B cell (primary cell): ENCODE measurements at regions not wholly inside any gene's neighbourhood (a gene's known extent, or its start where the extent isn't known, plus 50 kb on each side); places are given as distances from the start of the nearest gene placed in this dataset.

Experiments used
- ATAC-seq: fragments of 200-7000 bp; cut with Tn5 transposase; one replicate; pipeline ENCODE4 v1.10.0; 2021; ENCODE audit warnings: low read depth, mild to moderate bottlenecking, moderate number of reproducible peaks, moderate library complexity
- CTCF ChIA-PET: fragments of 350-600 bp; sonication (Branson Sonifier 250); formaldehyde crosslinking; loops from one replicate; lab custom pipeline; 2021; ENCODE audit warnings: antibody characterized with exemption, inconsistent platforms; lab: Charles Lee
- POLR2A ChIA-PET: fragments of 350-600 bp; sonication (Branson Sonifier 250); formaldehyde crosslinking; loops from one replicate; lab custom pipeline; 2021; ENCODE audit warnings: antibody characterized with exemption; lab: Charles Lee
- DNase-seq: peaks from one replicate; pipeline ENCODE4 v3.0.0; 2013
- H2AFZ ChIP-seq: 2 replicates; pipeline ENCODE4 v1.6.1; 2012; ENCODE audit warnings: mild to moderate bottlenecking, low read depth, low read length; ENCODE audit not compliant: insufficient read depth, poor library complexity, severe bottlenecking
- H3K27ac ChIP-seq, 2 donors: 1 replicate in 1 of 2; 2 replicates in 1 of 2; pipeline ENCODE4 v1.5.1; 2012 to 2013; ENCODE audit warnings: low read length in 2 of 2, mild to moderate bottlenecking in 2 of 2, moderate library complexity in 1 of 2
- H3K27me3 ChIP-seq, 4 experiments: fragments of 200-600 bp in 1 of 4; sonication (generic) in 1 of 4; replicated peaks in 1 of 4; 1 replicate in 2 of 4; 2 replicates in 2 of 4; pipeline versions ENCODE4 v1.6.1 to v1.7.0; 2013 to 2016; ENCODE audit warnings: low read length in 3 of 4, mild to moderate bottlenecking in 2 of 4, mixed read lengths in 1 of 4, moderate library complexity in 1 of 4; ENCODE audit not compliant: insufficient read depth in 4 of 4, control insufficient read depth in 3 of 4; ENCODE audit errors: control extremely low read depth in 1 of 4
- H3K36me3 ChIP-seq, 2 experiments: replicated peaks in 1 of 2; 1 replicate in 1 of 2; 2 replicates in 1 of 2; pipeline versions ENCODE4 v1.6.1 to v1.7.1; 2013; ENCODE audit warnings: low read length in 1 of 2; ENCODE audit not compliant: insufficient read depth in 2 of 2, control insufficient read depth in 1 of 2; ENCODE audit errors: control extremely low read depth in 1 of 2, extremely low read depth in 1 of 2
- H3K4me1 ChIP-seq, 2 donors: fragments of 200-600 bp in 1 of 2; sonication (generic) in 1 of 2; 1 replicate in 1 of 2; 2 replicates in 1 of 2; pipeline versions ENCODE4 v1.5.1 to v1.6.1; 2013 to 2017; ENCODE audit warnings: low read length in 2 of 2; ENCODE audit not compliant: control insufficient read depth in 2 of 2, insufficient read depth in 2 of 2
- H3K4me2 ChIP-seq: replicated peaks from 2 replicates; pipeline ENCODE3; 2012; ENCODE audit warnings: mild to moderate bottlenecking, low read depth, low read length; ENCODE audit not compliant: poor library complexity, severe bottlenecking
- H3K4me3 ChIP-seq, 5 experiments: fragments of 200-600 bp in 1 of 5; sonication (generic) in 1 of 5; 1 replicate in 3 of 5; 2 replicates in 2 of 5; pipeline versions ENCODE4 v1.5.1 to v1.7.0; 2011 to 2016; ENCODE audit warnings: low read length in 4 of 5, mild to moderate bottlenecking in 4 of 5, low read depth in 2 of 5, control low read depth in 1 of 5, moderate library complexity in 1 of 5; ENCODE audit not compliant: insufficient read depth in 1 of 5; ENCODE audit errors: control extremely low read depth in 1 of 5, extremely low read depth in 1 of 5
- H3K79me2 ChIP-seq: fragments of 200-600 bp; sonication (generic); one replicate; pipeline ENCODE4 v1.6.0; 2016; ENCODE audit warnings: low read length; ENCODE audit not compliant: control insufficient read depth, insufficient read depth
- H3K9ac ChIP-seq: fragments of 200-600 bp; sonication (generic); 2 replicates; pipeline ENCODE4 v1.6.1; 2017; ENCODE audit warnings: mild to moderate bottlenecking, low read length, moderate library complexity
- H3K9me3 ChIP-seq, 3 donors: one replicate each; pipeline versions ENCODE4 v1.6.1 to v1.7.1; 2013; ENCODE audit warnings: low read length in 2 of 3; ENCODE audit not compliant: control insufficient read depth in 2 of 3, insufficient read depth in 1 of 3; ENCODE audit errors: control extremely low read depth in 1 of 3
- H4K20me1 ChIP-seq: 2 replicates; pipeline ENCODE4 v1.6.0; 2012; ENCODE audit warnings: mild to moderate bottlenecking, low read length; ENCODE audit not compliant: insufficient read depth, control insufficient read depth, poor library complexity, severe bottlenecking
- H3K27ac Mint-ChIP-seq: one replicate; pipeline ENCODE4 v1.8.0; 2021; ENCODE audit warnings: mixed read lengths
- H3K27me3 Mint-ChIP-seq: one replicate; pipeline ENCODE4 v1.8.0; 2021; ENCODE audit warnings: mixed read lengths
- H3K4me1 Mint-ChIP-seq: one replicate; pipeline ENCODE4 v1.8.0; 2021; ENCODE audit warnings: mixed read lengths
- H3K4me3 Mint-ChIP-seq: one replicate; pipeline ENCODE4 v1.8.0; 2021; ENCODE audit warnings: mixed read lengths
- H3K9me3 Mint-ChIP-seq: one replicate; pipeline ENCODE4 v1.8.0; 2022; ENCODE audit warnings: mixed read lengths; ENCODE audit not compliant: insufficient read depth
- CTCF ChIP-seq: fragments of 200-600 bp; IDR thresholded peaks from one replicate; pipeline ENCODE4 v1.8.0; 2022; ENCODE audit warnings: antibody characterized with exemption, mild to moderate bottlenecking
- EZH2 ChIP-seq: IDR thresholded peaks from 2 replicates; pipeline ENCODE4 v1.6.1; 2012; ENCODE audit warnings: borderline replicate concordance, low read depth, mild to moderate bottlenecking, moderate library complexity, low read length; ENCODE audit not compliant: insufficient read depth, poor library complexity, severe bottlenecking
- WGBS: methylation state at CpG from one replicate; pipeline ENCODE4 v1.1.5; 2013; ENCODE audit warnings: missing lambda C conversion rate; ENCODE audit not compliant: insufficient coverage; 5-methylcytosine and 5-hydroxymethylcytosine counted together
- intact Hi-C: fragments of 100-400 bp; cut with micrococcal nuclease; formaldehyde crosslinking; loops from one replicate; pipeline ENCODE4 v1.10.0; 2022

GRCh38 chr16:59552164-59552563, 818.0 kb upstream of the GOT2 start:
- no CpG with 5 or more reads among the region's 5 CpGs for WGBS
- H3K9me3 Mint-ChIP-seq: peaks cover 7% of the 10 kb centered on the region
- ATAC-seq (no peak), DNase-seq (no peak)
- H3K4me1 Mint-ChIP-seq: no peaks in the 10 kb centered on the region
- H3K27ac Mint-ChIP-seq: no peak overlapping the region
- no peaks in the 10 kb centered on the region for H3K79me2 ChIP-seq
- ChIA-PET CTCF (no interaction called here), POLR2A (no interaction called here)
- intact Hi-C loops: no loop called here
- TF ChIP-seq CTCF (no peak), EZH2 (no peak)
- H4K20me1 ChIP-seq: no peaks in the 10 kb centered on the region
- no peak overlapping the region for H3K4me3 Mint-ChIP-seq
- H3K27me3 ChIP-seq: no peaks in the 10 kb centered on the region
- H3K9me3 ChIP-seq: no peaks in the 10 kb centered on the region
- H3K4me2 ChIP-seq: no peak overlapping the region
- no peak overlapping the region for H3K27ac ChIP-seq
- no peak overlapping the region for H2AFZ ChIP-seq
- no peaks in the 10 kb centered on the region for H3K27me3 Mint-ChIP-seq
- no peaks in the 10 kb centered on the region for H3K36me3 ChIP-seq
- H3K9ac ChIP-seq: no peak overlapping the region
- no peaks in the 10 kb centered on the region for H3K4me1 ChIP-seq
- no peak overlapping the region for H3K4me3 ChIP-seq

- H3K9me3 ChIP-seq: no peaks in the 10 kb centered on the region
- Mint-ChIP-seq H3K27ac (no peak overlapping the region), H3K27me3 (no peaks in the 10 kb centered on the region), H3K4me1 (no peaks in the 10 kb centered on the region), H3K9me3 (peaks cover 7% of the 10 kb centered on the region), H3K4me3 (no peak overlapping the region)
- H3K4me2 ChIP-seq: no peak overlapping the region
- H3K27ac ChIP-seq: no peak overlapping the region
- ATAC-seq (no peak), DNase-seq (no peak)
- no peak overlapping the region for H2AFZ ChIP-seq
- H3K36me3 ChIP-seq: no peaks in the 10 kb centered on the region
- TF ChIP-seq EZH2 (no peak), CTCF (no peak)
- H3K4me1 ChIP-seq: no peaks in the 10 kb centered on the region
- no peaks in the 10 kb centered on the region for H3K79me2 ChIP-seq
- no peak overlapping the region for H3K4me3 ChIP-seq
- WGBS: no CpG with 5 or more reads among the region's 1 CpG
- ChIA-PET CTCF (no interaction called here), POLR2A (no interaction called here)
- H3K27me3 ChIP-seq: no peaks in the 10 kb centered on the region
- H3K9ac ChIP-seq: no peak overlapping the region
- intact Hi-C loops: no loop called here
- no peaks in the 10 kb centered on the region for H4K20me1 ChIP-seq
Observed at GRCh38 chr16:59545721-59546120, 811.6 kb upstream of the GOT2 start.
